Adrenal gland (tissue), 9 donors: ENCODE measurements at regions not wholly inside any gene's neighbourhood (a gene's known extent, or its start where the extent isn't known, plus 50 kb on each side); places are given as distances from the start of the nearest gene placed in this dataset.

Experiments used
- DNase-seq, 7 donors: peaks; one replicate each; pipeline ENCODE4 v3.0.0-alpha.2; 2019 to 2020
- H3K27ac ChIP-seq, 5 donors: fragments of 200-600 bp; sonication (generic) in 4 of 5; 1 replicate in 3 of 5; 2 replicates in 2 of 5; pipeline versions ENCODE4 v1.5.1 to v1.8.0; 2016 to 2020; ENCODE audit warnings: mild to moderate bottlenecking in 1 of 5
- H3K27me3 ChIP-seq: fragments of 200-600 bp; 2 replicates; pipeline ENCODE4 v1.8.0; 2021
- H3K36me3 ChIP-seq, 2 donors: fragments of 200-600 bp; replicated peaks in 1 of 2; 1 replicate in 1 of 2; 2 replicates in 1 of 2; pipeline versions ENCODE4 v1.5.1 to v1.8.0; 2018 to 2022
- H3K4me1 ChIP-seq, 2 donors: fragments of 200-600 bp; replicated peaks in 1 of 2; 1 replicate in 1 of 2; 2 replicates in 1 of 2; pipeline versions ENCODE4 v1.5.1 to v1.8.0; 2018 to 2021
- H3K4me3 ChIP-seq, 4 donors: fragments of 200-600 bp; sonication (generic) in 3 of 4; one replicate each; pipeline ENCODE4 v1.5.1; 2016 to 2018
- H3K9me3 ChIP-seq, 3 donors: fragments of 200-600 bp; sonication (generic) in 1 of 3; replicated peaks in 1 of 3; 1 replicate in 2 of 3; 2 replicates in 1 of 3; pipeline versions ENCODE4 v1.5.1 to v1.8.0; 2016 to 2021
- POLR2A ChIP-seq, 2 donors: fragments of 450-650 bp; IDR thresholded peaks; one replicate each; pipeline ENCODE4 v1.6.1; 2017; ENCODE audit warnings: antibody characterized with exemption in 2 of 2, mild to moderate bottlenecking in 2 of 2, moderate library complexity in 1 of 2
- WGBS, 4 donors: extraction: QIAGEN DNeasy Blood & Tissue Kit in 2 of 4; methylation state at CpG; one replicate each; pipeline versions ENCODE4 v1.1.5 to v1.1.7; 2013 to 2017; 5-methylcytosine and 5-hydroxymethylcytosine counted together
- intact Hi-C, 2 donors: fragments of 100-400 bp; cut with DNase I; formaldehyde crosslinking; loops; one replicate each; pipeline versions ENCODE4 v1.14.1 to v1.15.0; 2022 to 2023
- TF ChIP-seq, protein P1 (sequence below), 6 experiments: fragments of 450-650 bp in 4 of 6; fragments of 200-600 bp in 2 of 6; sonication (generic) in 1 of 6; IDR thresholded peaks; 1 replicate in 5 of 6; 2 replicates in 1 of 6; pipeline versions ENCODE4 v1.5.1 to v1.8.0; 2016 to 2021; ENCODE audit warnings: antibody characterized with exemption in 6 of 6, mild to moderate bottlenecking in 2 of 6, moderate library complexity in 1 of 6
- donor health status: healthy with polysubstance abuse.
- donor health status: Bipolar disorder and iron deficiency.
- donor health status: DM: yes; HTN: yes; CAD: no.
- donor health status: DM: no; HTN: no; CAD: no.
- donor health status: DM: no; HTN: no; CAD: no.

DNA sequence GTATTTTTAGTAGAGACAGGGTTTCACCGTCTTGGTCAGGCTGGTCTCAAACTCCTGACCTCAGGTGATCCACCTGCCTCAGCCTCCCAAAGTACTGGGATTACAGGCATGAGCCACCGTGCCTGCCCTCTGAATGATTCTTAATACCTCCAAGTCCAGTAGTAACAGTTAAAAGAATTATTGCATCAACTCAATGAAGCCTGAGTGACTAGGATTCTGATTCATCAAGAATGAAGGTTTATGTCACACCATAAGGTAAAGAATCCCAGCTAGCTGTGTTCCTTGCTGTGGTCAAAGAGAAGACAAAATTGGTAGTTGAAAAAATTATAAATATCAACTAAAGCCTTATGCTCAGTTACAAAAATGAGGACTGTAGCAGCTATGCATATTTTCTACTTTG is 81.2 kb upstream of the ABCC4 start:
- no peaks in the 10 kb centered on the region for H3K9me3 ChIP-seq
- no peak for DNase-seq
- no peaks in the 10 kb centered on the region for H3K27me3 ChIP-seq
- H3K4me3 ChIP-seq = no peak overlapping the region
- 72 to 94% (median 86%) methylated on average over 2 of the region's 2 CpGs for WGBS, 4 donors
- H3K27ac ChIP-seq = no peak overlapping the region
- intact Hi-C loops = loop anchor here (5.0 kb wide), 3 partner anchors 90 to 195 kb away; no protein-coding TSS in a partner anchor
- TF ChIP-seq, protein P1, sequence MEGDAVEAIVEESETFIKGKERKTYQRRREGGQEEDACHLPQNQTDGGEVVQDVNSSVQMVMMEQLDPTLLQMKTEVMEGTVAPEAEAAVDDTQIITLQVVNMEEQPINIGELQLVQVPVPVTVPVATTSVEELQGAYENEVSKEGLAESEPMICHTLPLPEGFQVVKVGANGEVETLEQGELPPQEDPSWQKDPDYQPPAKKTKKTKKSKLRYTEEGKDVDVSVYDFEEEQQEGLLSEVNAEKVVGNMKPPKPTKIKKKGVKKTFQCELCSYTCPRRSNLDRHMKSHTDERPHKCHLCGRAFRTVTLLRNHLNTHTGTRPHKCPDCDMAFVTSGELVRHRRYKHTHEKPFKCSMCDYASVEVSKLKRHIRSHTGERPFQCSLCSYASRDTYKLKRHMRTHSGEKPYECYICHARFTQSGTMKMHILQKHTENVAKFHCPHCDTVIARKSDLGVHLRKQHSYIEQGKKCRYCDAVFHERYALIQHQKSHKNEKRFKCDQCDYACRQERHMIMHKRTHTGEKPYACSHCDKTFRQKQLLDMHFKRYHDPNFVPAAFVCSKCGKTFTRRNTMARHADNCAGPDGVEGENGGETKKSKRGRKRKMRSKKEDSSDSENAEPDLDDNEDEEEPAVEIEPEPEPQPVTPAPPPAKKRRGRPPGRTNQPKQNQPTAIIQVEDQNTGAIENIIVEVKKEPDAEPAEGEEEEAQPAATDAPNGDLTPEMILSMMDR (IDR thresholded peaks at IDR 0.05) = no peak
- TF ChIP-seq POLR2A (IDR thresholded peaks at IDR 0.05) = no peak
- no peaks in the 10 kb centered on the region for H3K36me3 ChIP-seq
- no peaks in the 10 kb centered on the region for H3K4me1 ChIP-seq

DNA sequence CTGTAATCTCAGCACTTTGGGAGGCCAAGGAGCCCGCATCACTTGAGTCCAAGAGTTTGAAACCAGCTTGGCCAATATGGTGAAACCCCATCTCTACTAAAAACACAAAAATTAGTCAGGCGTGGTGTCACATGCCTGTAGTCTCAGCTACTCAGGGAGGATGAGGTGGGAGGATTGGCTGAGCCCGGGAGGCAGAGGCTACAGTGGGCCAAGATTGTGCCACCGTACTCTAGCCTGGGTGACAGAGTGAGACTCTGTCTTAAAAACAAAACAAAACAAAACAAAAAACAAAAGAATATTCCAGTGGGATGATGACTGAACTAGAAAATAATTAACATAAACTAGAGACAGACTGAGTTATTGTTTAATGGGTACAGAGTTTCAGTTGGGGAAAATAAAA is 81.7 kb upstream of the ABCC4 start:
- Histone ChIP-seq H3K27ac (no peak overlapping the region), H3K4me3 (no peak overlapping the region), H3K36me3 (no peaks in the 10 kb centered on the region), H3K4me1 (no peaks in the 10 kb centered on the region), H3K9me3 (no peaks in the 10 kb centered on the region), H3K27me3 (no peaks in the 10 kb centered on the region)
- no peak for TF ChIP-seq POLR2A (IDR thresholded peaks at IDR 0.05)
- TF ChIP-seq, protein P1 (IDR thresholded peaks at IDR 0.05) = no peak
- WGBS, 4 donors = 83 to 87% (median 85%) methylated on average over 4 of the region's 4 CpGs
- intact Hi-C loops = loop anchor here (5.0 kb wide), 3 partner anchors 91 to 196 kb away; no protein-coding TSS in a partner anchor
- DNase-seq = no peak

DNA sequence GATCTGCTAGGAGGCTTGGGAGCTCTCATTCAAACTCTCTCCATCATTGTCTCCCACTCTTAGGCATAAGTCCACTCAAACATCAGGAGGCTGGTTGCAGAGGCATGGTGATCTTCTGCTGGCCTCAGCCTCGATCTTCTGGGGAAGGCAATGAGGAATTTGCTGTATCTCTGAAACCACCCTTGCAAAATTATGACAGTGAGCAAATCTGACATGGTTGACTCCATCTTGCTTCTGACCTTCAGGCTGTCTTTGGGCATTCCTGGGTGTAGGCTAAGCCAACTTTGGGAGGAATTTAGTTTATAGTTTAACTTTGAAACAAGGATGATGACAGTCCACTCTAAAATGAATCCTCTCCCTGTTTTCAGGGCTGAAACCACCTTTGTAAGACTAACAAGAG is 84.1 kb upstream of the ABCC4 start:
- no peak for DNase-seq
- TF ChIP-seq, protein P1 (IDR thresholded peaks at IDR 0.05) = no peak
- TF ChIP-seq POLR2A (IDR thresholded peaks at IDR 0.05) = no peak
- Histone ChIP-seq H3K9me3 (no peaks in the 10 kb centered on the region), H3K4me1 (no peaks in the 10 kb centered on the region), H3K4me3 (no peak overlapping the region), H3K36me3 (no peaks in the 10 kb centered on the region), H3K27ac (no peak overlapping the region), H3K27me3 (no peaks in the 10 kb centered on the region)
- 71 to 91% (median 75%) methylated on average over 1 of the region's 1 CpG; no CpG with 5 or more reads in 1 of the 4 donors for WGBS, 4 donors
- intact Hi-C loops = no loop called here

DNA sequence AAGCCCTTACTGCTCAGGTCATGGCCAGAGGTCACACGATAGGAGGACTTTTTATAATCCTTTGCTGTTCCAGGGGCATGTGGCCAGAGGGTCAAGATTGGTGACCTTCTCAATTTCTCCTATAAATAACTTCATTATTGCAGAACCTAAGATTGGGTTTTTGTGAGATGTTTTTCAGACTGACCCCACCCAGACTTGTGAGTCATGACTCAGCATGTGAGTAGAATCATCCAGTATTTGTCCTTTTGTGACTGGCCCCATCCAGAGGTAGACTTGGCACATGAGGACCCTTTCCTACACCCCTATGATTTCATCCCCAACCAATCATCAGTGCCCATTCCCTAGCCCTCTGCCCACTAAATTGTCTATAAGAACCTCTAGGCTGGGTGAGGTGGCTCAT is 84.5 kb upstream of the ABCC4 start:
- Histone ChIP-seq H3K36me3 (no peaks in the 10 kb centered on the region), H3K27me3 (no peaks in the 10 kb centered on the region), H3K4me1 (no peaks in the 10 kb centered on the region), H3K9me3 (no peaks in the 10 kb centered on the region), H3K4me3 (no peak overlapping the region), H3K27ac (no peak overlapping the region)
- DNase-seq = no peak
- WGBS, 4 donors = 31 to 61% (median 57%) methylated on average over 1 of the region's 1 CpG
- intact Hi-C loops = no loop called here
- TF ChIP-seq, protein P1 (IDR thresholded peaks at IDR 0.05) = no peak
- no peak for TF ChIP-seq POLR2A (IDR thresholded peaks at IDR 0.05)
